OCI-LY3 (cell line): ENCODE measurements at regions not wholly inside any gene's neighbourhood (a gene's known extent, or its start where the extent isn't known, plus 50 kb on each side); places are given as distances from the start of the nearest gene placed in this dataset.
A peak's percentile ranks its signal among the peaks of the same experiment; 100 is the strongest.

Experiments used
- H2AFZ ChIP-seq: fragments of 200-600, 300-600 bp; shearing (Covaris generic); 2 replicates; pipeline ENCODE4 v1.6.0; 2014; ENCODE audit warnings: antibody characterized with exemption, low read depth, low read length
- H3K27ac ChIP-seq: fragments of 200-600, 300-600 bp; sonication (generic); 2 replicates; pipeline ENCODE4 v1.5.1; 2014; ENCODE audit warnings: mild to moderate bottlenecking, low read length, moderate library complexity, mixed read lengths
- H3K27me3 ChIP-seq: fragments of 200-600, 300-600 bp; sonication (generic); 2 replicates; pipeline ENCODE4 v1.6.1; 2014; ENCODE audit warnings: low read depth, low read length, mixed read lengths
- H3K36me3 ChIP-seq: fragments of 200-600, 300-600 bp; sonication (generic); replicated peaks from 2 replicates; pipeline ENCODE3; 2014; ENCODE audit warnings: low read depth, low read length, mixed read lengths
- H3K4me1 ChIP-seq: fragments of 300-600, 200-600 bp; sonication (generic); 2 replicates; pipeline ENCODE4 v1.6.1; 2014; ENCODE audit warnings: low read length, mixed read lengths
- H3K4me2 ChIP-seq: fragments of 200-600, 300-600 bp; sonication (generic); 2 replicates; pipeline ENCODE4 v1.6.1; 2014; ENCODE audit warnings: low read length, mixed read lengths
- H3K4me3 ChIP-seq: fragments of 300-600, 200-600 bp; sonication (generic); 2 replicates; pipeline ENCODE4 v1.5.1; 2014; ENCODE audit warnings: antibody characterized with exemption, mild to moderate bottlenecking, low read length, moderate library complexity
- H3K79me2 ChIP-seq: fragments of 300-600, 200-600 bp; shearing (Covaris generic); 2 replicates; pipeline ENCODE4 v1.6.1; 2014; ENCODE audit warnings: mild to moderate bottlenecking, low read length, mixed read lengths
- H3K9ac ChIP-seq: fragments of 300-600, 200-600 bp; shearing (Covaris generic); 2 replicates; pipeline ENCODE4 v1.6.0; 2014; ENCODE audit warnings: mild to moderate bottlenecking, low read length, moderate library complexity
- H3K9me3 ChIP-seq: fragments of 200-600, 300-600 bp; shearing (Covaris generic); 2 replicates; pipeline ENCODE4 v1.6.1; 2014; ENCODE audit warnings: low read length, mixed read lengths; ENCODE audit not compliant: insufficient read depth
- H4K20me1 ChIP-seq: fragments of 200-600, 300-600 bp; sonication (generic); 2 replicates; pipeline ENCODE4 v1.6.1; 2016; ENCODE audit warnings: low read length, mixed read lengths; ENCODE audit not compliant: insufficient read depth
- CTCF ChIP-seq: fragments of 200-600, 300-600 bp; sonication (generic); IDR thresholded peaks from 2 replicates; pipeline ENCODE4 v1.5.1; 2014; ENCODE audit warnings: antibody characterized with exemption, low read length, low read depth
- EZH2phosphoT487 ChIP-seq: fragments of 200-600 bp; shearing (Covaris generic); IDR thresholded peaks from 2 replicates; pipeline ENCODE4 v1.6.1; 2018; ENCODE audit warnings: antibody characterized with exemption, mixed run types, low read depth

- Histone ChIP-seq H3K9me3 (no peaks in the 10 kb centered on the region), H3K79me2 (no peaks in the 10 kb centered on the region), H4K20me1 (no peaks in the 10 kb centered on the region), H3K4me3 (no peak overlapping the region), H3K4me1 (peaks cover 46% of the 10 kb centered on the region), H3K27ac (no peak overlapping the region), H3K27me3 (no peaks in the 10 kb centered on the region), H3K9ac (no peak overlapping the region), H3K4me2 (no peak overlapping the region), H3K36me3 (no peaks in the 10 kb centered on the region), H2AFZ (no peak overlapping the region)
- TF ChIP-seq EZH2phosphoT487 (no peak), CTCF (no peak)
Measured at GRCh38 chr5:60343102-60343501, 356.9 kb downstream of the DEPDC1B start.

GRCh38 chr5:60340965-60341471, 358.9 kb downstream of the DEPDC1B start:
- Histone ChIP-seq H3K9ac (peak overlapping the region; percentile 55; the same call in 1 of the 2 replicates), H3K79me2 (no peaks in the 10 kb centered on the region), H2AFZ (no peak overlapping the region), H3K4me1 (peaks cover 46% of the 10 kb centered on the region), H3K27me3 (no peaks in the 10 kb centered on the region), H3K4me2 (peak overlapping the region; percentile 81), H3K4me3 (peak overlapping the region; percentile 43; the same call in 1 of the 2 replicates), H3K9me3 (no peaks in the 10 kb centered on the region), H3K27ac (peak overlapping the region; percentile 85), H4K20me1 (no peaks in the 10 kb centered on the region), H3K36me3 (no peaks in the 10 kb centered on the region)
- no peak for TF ChIP-seq CTCF
- TF ChIP-seq EZH2phosphoT487: no peak

- H3K4me3 ChIP-seq: peak overlapping the region; percentile 47; the same call in 1 of the 2 replicates
- peak overlapping the region; percentile 81 for H3K4me2 ChIP-seq
- H3K4me1 ChIP-seq: peaks cover 46% of the 10 kb centered on the region
- H3K27me3 ChIP-seq: no peaks in the 10 kb centered on the region
- no peaks in the 10 kb centered on the region for H4K20me1 ChIP-seq
- H3K36me3 ChIP-seq: no peaks in the 10 kb centered on the region
- H3K27ac ChIP-seq: peak overlapping the region; percentile 85; the same call in 1 of the 2 replicates
- no peaks in the 10 kb centered on the region for H3K9me3 ChIP-seq
- H3K79me2 ChIP-seq: no peaks in the 10 kb centered on the region
- H2AFZ ChIP-seq: no peak overlapping the region
- no peak overlapping the region for H3K9ac ChIP-seq
- TF ChIP-seq CTCF (no peak), EZH2phosphoT487 (no peak)
Measured at GRCh38 chr5:60340326-60340725, 359.6 kb downstream of the DEPDC1B start.

- Histone ChIP-seq H3K4me3 (peak overlapping the region; percentile 47), H3K4me2 (peak overlapping the region; percentile 81), H3K9ac (no peak overlapping the region; the same call in 1 of the 2 replicates), H3K36me3 (no peaks in the 10 kb centered on the region), H4K20me1 (no peaks in the 10 kb centered on the region), H3K79me2 (no peaks in the 10 kb centered on the region), H3K27me3 (no peaks in the 10 kb centered on the region), H3K27ac (peak overlapping the region; percentile 35; the same call in 1 of the 2 replicates), H3K9me3 (no peaks in the 10 kb centered on the region), H2AFZ (0 out of 2 replicates have a peak overlapping the region, but pooled peaks have one; percentile 46), H3K4me1 (peaks cover 49% of the 10 kb centered on the region)
- TF ChIP-seq CTCF: no peak
- no peak for TF ChIP-seq EZH2phosphoT487
Measured at GRCh38 chr5:60339691-60340201, 360.2 kb downstream of the DEPDC1B start.
